ENCODE measurements at regions not wholly inside any gene's neighbourhood (a gene's known extent, or its start where the extent isn't known, plus 50 kb on each side); places are given as distances from the start of the nearest gene placed in this dataset.

DNA sequence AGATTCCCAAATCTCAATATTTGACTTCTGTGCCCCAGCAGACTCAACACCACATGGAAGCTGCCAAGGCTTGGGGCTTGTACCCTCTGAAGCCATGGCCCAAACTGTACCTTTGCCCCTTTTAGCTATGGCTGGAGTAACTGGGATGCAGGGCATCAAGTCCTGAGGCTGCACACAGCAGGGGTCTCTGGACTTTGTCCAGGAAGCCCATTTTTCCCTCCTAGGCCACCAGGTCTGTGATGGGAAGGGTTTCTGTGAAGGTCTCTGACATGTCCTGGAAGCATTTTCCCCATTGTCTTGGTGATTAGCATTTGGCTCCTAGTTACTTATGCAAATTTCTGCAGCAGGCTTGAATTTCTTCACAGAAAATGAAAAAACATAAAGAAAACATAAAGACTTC is 762.3 kb downstream of the GALC start:
- TF ChIP-seq JUND (IDR thresholded peaks at IDR 0.05; ENCODE audit: low read depth, low read length), result no peak
- no peak for TF ChIP-seq KAT2A (conservative IDR thresholded peaks at IDR 0.05; ENCODE audit: control insufficient read depth, low read depth, low read length)
- TF ChIP-seq, protein P1, sequence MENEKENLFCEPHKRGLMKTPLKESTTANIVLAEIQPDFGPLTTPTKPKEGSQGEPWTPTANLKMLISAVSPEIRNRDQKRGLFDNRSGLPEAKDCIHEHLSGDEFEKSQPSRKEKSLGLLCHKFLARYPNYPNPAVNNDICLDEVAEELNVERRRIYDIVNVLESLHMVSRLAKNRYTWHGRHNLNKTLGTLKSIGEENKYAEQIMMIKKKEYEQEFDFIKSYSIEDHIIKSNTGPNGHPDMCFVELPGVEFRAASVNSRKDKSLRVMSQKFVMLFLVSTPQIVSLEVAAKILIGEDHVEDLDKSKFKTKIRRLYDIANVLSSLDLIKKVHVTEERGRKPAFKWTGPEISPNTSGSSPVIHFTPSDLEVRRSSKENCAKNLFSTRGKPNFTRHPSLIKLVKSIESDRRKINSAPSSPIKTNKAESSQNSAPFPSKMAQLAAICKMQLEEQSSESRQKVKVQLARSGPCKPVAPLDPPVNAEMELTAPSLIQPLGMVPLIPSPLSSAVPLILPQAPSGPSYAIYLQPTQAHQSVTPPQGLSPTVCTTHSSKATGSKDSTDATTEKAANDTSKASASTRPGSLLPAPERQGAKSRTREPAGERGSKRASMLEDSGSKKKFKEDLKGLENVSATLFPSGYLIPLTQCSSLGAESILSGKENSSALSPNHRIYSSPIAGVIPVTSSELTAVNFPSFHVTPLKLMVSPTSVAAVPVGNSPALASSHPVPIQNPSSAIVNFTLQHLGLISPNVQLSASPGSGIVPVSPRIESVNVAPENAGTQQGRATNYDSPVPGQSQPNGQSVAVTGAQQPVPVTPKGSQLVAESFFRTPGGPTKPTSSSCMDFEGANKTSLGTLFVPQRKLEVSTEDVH (IDR thresholded peaks at IDR 0.05; ENCODE audit: low read depth, partially characterized antibody), result no peak
- TF ChIP-seq, protein P2, sequence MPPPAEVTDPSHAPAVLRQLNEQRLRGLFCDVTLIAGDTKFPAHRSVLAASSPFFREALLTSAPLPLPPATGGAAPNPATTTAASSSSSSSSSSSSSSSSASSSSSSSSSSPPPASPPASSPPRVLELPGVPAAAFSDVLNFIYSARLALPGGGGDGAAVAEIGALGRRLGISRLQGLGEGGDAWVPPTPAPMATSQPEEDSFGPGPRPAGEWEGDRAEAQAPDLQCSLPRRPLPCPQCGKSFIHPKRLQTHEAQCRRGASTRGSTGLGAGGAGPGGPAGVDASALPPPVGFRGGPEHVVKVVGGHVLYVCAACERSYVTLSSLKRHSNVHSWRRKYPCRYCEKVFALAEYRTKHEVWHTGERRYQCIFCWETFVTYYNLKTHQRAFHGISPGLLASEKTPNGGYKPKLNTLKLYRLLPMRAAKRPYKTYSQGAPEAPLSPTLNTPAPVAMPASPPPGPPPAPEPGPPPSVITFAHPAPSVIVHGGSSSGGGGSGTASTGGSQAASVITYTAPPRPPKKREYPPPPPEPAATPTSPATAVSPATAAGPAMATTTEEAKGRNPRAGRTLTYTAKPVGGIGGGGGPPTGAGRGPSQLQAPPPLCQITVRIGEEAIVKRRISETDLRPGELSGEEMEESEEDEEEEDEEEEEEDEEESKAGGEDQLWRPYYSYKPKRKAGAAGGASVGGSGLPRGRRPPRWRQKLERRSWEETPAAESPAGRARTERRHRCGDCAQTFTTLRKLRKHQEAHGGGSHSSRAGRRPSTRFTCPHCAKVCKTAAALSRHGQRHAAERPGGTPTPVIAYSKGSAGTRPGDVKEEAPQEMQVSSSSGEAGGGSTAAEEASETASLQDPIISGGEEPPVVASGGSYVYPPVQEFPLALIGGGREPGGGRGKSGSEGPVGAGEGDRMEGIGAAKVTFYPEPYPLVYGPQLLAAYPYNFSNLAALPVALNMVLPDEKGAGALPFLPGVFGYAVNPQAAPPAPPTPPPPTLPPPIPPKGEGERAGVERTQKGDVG (CRISPR knock-in tag; IDR thresholded peaks at IDR 0.05), result no peak
- no peak for TF ChIP-seq HCFC1 (IDR thresholded peaks at IDR 0.05; ENCODE audit: low read length)
- TF ChIP-seq, protein P3, sequence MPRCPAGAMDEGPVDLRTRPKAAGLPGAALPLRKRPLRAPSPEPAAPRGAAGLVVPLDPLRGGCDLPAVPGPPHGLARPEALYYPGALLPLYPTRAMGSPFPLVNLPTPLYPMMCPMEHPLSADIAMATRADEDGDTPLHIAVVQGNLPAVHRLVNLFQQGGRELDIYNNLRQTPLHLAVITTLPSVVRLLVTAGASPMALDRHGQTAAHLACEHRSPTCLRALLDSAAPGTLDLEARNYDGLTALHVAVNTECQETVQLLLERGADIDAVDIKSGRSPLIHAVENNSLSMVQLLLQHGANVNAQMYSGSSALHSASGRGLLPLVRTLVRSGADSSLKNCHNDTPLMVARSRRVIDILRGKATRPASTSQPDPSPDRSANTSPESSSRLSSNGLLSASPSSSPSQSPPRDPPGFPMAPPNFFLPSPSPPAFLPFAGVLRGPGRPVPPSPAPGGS (IDR thresholded peaks at IDR 0.05; ENCODE audit: borderline replicate concordance, insufficient read depth, low read depth, low read length, poor library complexity, severe bottlenecking), result no peak
- TF ChIP-seq, protein P4, sequence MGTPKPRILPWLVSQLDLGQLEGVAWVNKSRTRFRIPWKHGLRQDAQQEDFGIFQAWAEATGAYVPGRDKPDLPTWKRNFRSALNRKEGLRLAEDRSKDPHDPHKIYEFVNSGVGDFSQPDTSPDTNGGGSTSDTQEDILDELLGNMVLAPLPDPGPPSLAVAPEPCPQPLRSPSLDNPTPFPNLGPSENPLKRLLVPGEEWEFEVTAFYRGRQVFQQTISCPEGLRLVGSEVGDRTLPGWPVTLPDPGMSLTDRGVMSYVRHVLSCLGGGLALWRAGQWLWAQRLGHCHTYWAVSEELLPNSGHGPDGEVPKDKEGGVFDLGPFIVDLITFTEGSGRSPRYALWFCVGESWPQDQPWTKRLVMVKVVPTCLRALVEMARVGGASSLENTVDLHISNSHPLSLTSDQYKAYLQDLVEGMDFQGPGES (IDR thresholded peaks at IDR 0.05), result no peak
- Histone ChIP-seq H3K27ac (ENCODE audit: control insufficient read depth, insufficient read depth) (no peak overlapping the region), H3K36me3 (ENCODE audit: control insufficient read depth in 2 of 2, insufficient read depth in 2 of 2, low read length in 1 of 2) (no peaks in the 10 kb centered on the region), H4K20me1 (ENCODE audit: control insufficient read depth, insufficient read depth) (no peaks in the 10 kb centered on the region), H3K9ac (ENCODE audit: control insufficient read depth, insufficient read depth, low read length) (no peak overlapping the region), H3K4me3 (no peak overlapping the region), H3K9me3 (replicated peaks; ENCODE audit: control insufficient read depth, insufficient read depth, low read length) (no peaks in the 10 kb centered on the region; the same call in 2 of the 3 replicates), H3K79me2 (ENCODE audit: control insufficient read depth, insufficient read depth, low read length) (no peaks in the 10 kb centered on the region), H3K27me3 (replicated peaks in 1 of 2; ENCODE audit: control insufficient read depth in 2 of 2, insufficient read depth in 2 of 2, low read length in 1 of 2) (no peaks in the 10 kb centered on the region), H3K4me2 (ENCODE audit: control insufficient read depth, insufficient read depth) (no peak overlapping the region), H3K4me1 (ENCODE audit: control insufficient read depth, insufficient read depth, low read length) (no peaks in the 10 kb centered on the region), H2AFZ (ENCODE audit: control insufficient read depth, low read depth, low read length) (no peak overlapping the region)
- intact Hi-C loops (cut with micrococcal nuclease; ENCODE audit: unreplicated experiment) (no loop called here), in situ Hi-C loops (cut with MboI) (no loop called here)
- CTCF ChIA-PET, result no interaction called here
- RAD21 ChIA-PET (ENCODE audit: unreplicated experiment), result no interaction called here
- POLR2A ChIA-PET, result interaction anchor here (1.0 kb wide), 1 partner anchor 38 kb away, joined by 3 read pairs; no protein-coding TSS in a partner anchor
- SMC1A ChIA-PET (ENCODE audit: uncharacterized antibody, unreplicated experiment), result no interaction called here
- ATAC-seq, result no peak
- no peak for DNase-seq (ENCODE audit: low read depth, low spot score)
- BruUV-seq (replicated peaks), result no TSS peak
- no peak for FAIRE-seq
